Testis (tissue), 2 donors: ENCODE measurements at regions not wholly inside any gene's neighbourhood (a gene's known extent, or its start where the extent isn't known, plus 50 kb on each side); places are given as distances from the start of the nearest gene placed in this dataset.

Source experiments
- DNase-seq: peaks from one replicate; pipeline ENCODE4 v3.0.0-alpha.2; 2019
- H3K27ac ChIP-seq, 2 donors: fragments of 200-600 bp; sonication (generic); one replicate each; pipeline ENCODE4 v1.5.1; 2019
- H3K27me3 ChIP-seq: fragments of 200-600 bp; sonication (generic); one replicate; pipeline ENCODE4 v1.5.1; 2019
- H3K36me3 ChIP-seq: fragments of 200-600 bp; sonication (generic); one replicate; pipeline ENCODE4 v1.5.1; 2017; ENCODE audit warnings: low read depth; ENCODE audit errors: missing control alignments
- H3K4me1 ChIP-seq: fragments of 200-600 bp; sonication (generic); one replicate; pipeline ENCODE4 v1.5.1; 2019
- H3K4me3 ChIP-seq, 2 donors: fragments of 200-600 bp; sonication (generic); one replicate each; pipeline ENCODE4 v1.5.1; 2017 to 2019
- H3K9me3 ChIP-seq: fragments of 200-600 bp; sonication (generic); one replicate; pipeline ENCODE4 v1.5.1; 2017
- POLR2A ChIP-seq: fragments of 450-650 bp; IDR thresholded peaks from one replicate; pipeline ENCODE4 v1.6.1; 2017; ENCODE audit warnings: antibody characterized with exemption, mild to moderate bottlenecking, moderate library complexity
- WGBS, 2 donors: methylation state at CpG; one replicate each; pipeline ENCODE4 v1.1.5; 2018; 5-methylcytosine and 5-hydroxymethylcytosine counted together
- intact Hi-C: fragments of 100-400 bp; cut with DNase I; formaldehyde crosslinking; loops from one replicate; pipeline ENCODE4 v1.15.1; 2023; ENCODE audit warnings: low total_unique reads
- TF ChIP-seq, protein P1 (sequence below), 3 experiments: fragments of 450-650 bp in 2 of 3; fragments of 200-600 bp in 1 of 3; sonication (generic) in 1 of 3; IDR thresholded peaks; one replicate each; pipeline ENCODE4 v1.5.1; 2016 to 2019; ENCODE audit warnings: antibody characterized with exemption in 3 of 3, mild to moderate bottlenecking in 2 of 3, moderate library complexity in 1 of 3

DNA sequence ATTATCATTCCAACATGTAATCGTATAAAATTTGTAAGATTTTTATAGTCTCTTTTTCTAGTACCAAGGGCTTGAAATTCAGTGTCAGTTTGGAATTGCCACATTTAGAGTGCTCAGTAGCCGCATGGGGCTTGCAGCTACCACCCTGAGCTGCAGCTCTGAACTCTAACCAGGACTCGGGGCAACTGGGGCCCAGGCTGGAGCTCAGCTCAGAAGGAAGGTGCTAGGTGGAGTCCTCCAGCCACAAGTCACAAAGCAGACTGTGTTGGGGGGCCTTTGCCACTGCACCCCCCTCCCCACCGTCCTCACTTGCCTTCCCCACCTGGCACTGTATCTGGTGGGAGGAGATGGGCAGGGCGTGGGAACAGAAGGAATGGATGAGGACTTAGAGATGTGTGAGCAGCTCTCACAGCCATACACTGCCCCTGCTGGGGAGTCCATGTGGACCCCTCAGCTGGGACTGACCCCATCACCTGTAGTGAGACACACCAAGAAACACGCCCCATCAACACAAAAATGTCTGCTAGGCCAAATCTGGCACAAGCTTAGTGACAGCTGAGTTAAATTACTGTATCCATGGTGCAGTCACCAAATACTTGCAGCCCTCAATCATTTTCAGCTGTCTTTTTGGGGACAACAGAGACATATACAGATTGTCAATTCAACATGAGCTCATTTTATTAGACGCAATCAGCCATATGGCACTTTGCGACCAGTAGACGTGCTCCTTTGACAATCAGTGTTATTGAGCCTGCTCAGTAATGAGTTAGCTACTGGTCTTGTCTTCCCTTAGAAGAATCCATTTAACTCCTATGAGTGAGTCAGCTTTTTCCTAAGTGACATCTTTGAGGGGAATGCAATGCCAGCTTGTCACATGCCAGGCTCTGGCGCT lies 241.7 kb upstream of the RAB4A start:
- WGBS, 2 donors: 86 to 88% methylated on average over 7 to 10 of the region's 10 CpGs
- no peak for DNase-seq
- no peak for TF ChIP-seq POLR2A
- TF ChIP-seq, protein P1, sequence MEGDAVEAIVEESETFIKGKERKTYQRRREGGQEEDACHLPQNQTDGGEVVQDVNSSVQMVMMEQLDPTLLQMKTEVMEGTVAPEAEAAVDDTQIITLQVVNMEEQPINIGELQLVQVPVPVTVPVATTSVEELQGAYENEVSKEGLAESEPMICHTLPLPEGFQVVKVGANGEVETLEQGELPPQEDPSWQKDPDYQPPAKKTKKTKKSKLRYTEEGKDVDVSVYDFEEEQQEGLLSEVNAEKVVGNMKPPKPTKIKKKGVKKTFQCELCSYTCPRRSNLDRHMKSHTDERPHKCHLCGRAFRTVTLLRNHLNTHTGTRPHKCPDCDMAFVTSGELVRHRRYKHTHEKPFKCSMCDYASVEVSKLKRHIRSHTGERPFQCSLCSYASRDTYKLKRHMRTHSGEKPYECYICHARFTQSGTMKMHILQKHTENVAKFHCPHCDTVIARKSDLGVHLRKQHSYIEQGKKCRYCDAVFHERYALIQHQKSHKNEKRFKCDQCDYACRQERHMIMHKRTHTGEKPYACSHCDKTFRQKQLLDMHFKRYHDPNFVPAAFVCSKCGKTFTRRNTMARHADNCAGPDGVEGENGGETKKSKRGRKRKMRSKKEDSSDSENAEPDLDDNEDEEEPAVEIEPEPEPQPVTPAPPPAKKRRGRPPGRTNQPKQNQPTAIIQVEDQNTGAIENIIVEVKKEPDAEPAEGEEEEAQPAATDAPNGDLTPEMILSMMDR (IDR thresholded peaks at IDR 0.05): no peak

DNA sequence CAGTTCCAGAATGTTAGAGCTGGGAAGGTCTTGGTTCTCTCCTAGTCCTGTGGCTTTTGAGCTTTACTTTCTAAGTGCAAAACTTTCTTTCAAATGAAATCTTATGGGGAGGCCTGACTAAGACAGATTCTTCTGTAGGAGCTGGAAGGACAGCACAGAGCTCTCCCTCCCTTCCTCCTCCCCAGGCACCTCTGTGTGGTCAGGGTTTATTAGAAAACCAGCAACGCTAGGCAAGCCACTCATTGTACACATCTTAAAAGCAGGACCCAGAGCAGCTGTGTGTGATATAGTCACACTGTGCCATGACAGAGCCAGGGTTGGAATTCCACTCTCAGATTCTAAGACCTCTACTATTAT lies 241.1 kb upstream of the RAB4A start:
- no peak overlapping the region for H3K27ac ChIP-seq
- peaks cover 42% of the 10 kb centered on the region for H3K4me1 ChIP-seq
- H3K27me3 ChIP-seq: no peaks in the 10 kb centered on the region
- no peaks in the 10 kb centered on the region for H3K36me3 ChIP-seq
- TF ChIP-seq POLR2A: no peak
- TF ChIP-seq, protein P1 (IDR thresholded peaks at IDR 0.05): no peak
- no peak overlapping the region for H3K4me3 ChIP-seq
- 88 to 95% methylated on average over 1 of the region's 1 CpG for WGBS, 2 donors
- intact Hi-C loops: no loop called here
- H3K9me3 ChIP-seq: no peaks in the 10 kb centered on the region
- DNase-seq: no peak

More for the DNA sequence above, 241.7 kb upstream of the RAB4A start:
- no peaks in the 10 kb centered on the region for H3K36me3 ChIP-seq
- H3K27ac ChIP-seq: no peak overlapping the region
- intact Hi-C loops: no loop called here
- no peaks in the 10 kb centered on the region for H3K9me3 ChIP-seq
- H3K4me1 ChIP-seq: peaks cover 48% of the 10 kb centered on the region
- no peak overlapping the region for H3K4me3 ChIP-seq
- H3K27me3 ChIP-seq: no peaks in the 10 kb centered on the region

GRCh38 chr1:229030630-229031029 lies 240.3 kb upstream of the RAB4A start:
- TF ChIP-seq, protein P1 (IDR thresholded peaks at IDR 0.05): no peak
- no peak for TF ChIP-seq POLR2A
- Histone ChIP-seq H3K27ac (no peak overlapping the region), H3K27me3 (no peaks in the 10 kb centered on the region), H3K9me3 (no peaks in the 10 kb centered on the region), H3K4me3 (no peak overlapping the region), H3K4me1 (peaks cover 34% of the 10 kb centered on the region), H3K36me3 (no peaks in the 10 kb centered on the region)
- intact Hi-C loops: no loop called here
- WGBS, 2 donors: 86 to 87% methylated on average over 3 of the region's 3 CpGs
- no peak for DNase-seq

- intact Hi-C loops: no loop called here
- no peak for DNase-seq
- Histone ChIP-seq H3K4me1 (peaks cover 30% of the 10 kb centered on the region), H3K9me3 (no peaks in the 10 kb centered on the region), H3K4me3 (no peak overlapping the region), H3K27ac (no peak overlapping the region), H3K36me3 (no peaks in the 10 kb centered on the region), H3K27me3 (no peaks in the 10 kb centered on the region)
- no peak for TF ChIP-seq POLR2A
- TF ChIP-seq, protein P1 (IDR thresholded peaks at IDR 0.05): no peak
- WGBS, 2 donors: 74 to 84% methylated on average over 10 of the region's 10 CpGs
Measured at GRCh38 chr1:229031061-229031460, 239.8 kb upstream of the RAB4A start.
